Suppressor macrophage treated with lipopolysaccharide for 4 hours (primary cell): ENCODE measurements at regions not wholly inside any gene's neighbourhood (a gene's known extent, or its start where the extent isn't known, plus 50 kb on each side); places are given as distances from the start of the nearest gene placed in this dataset.
A peak's percentile ranks its signal among the peaks of the same experiment; 100 is the strongest.
"Not testable (repeated sequence)": the region's sequence is repeated elsewhere in the genome, so short reads cannot be mapped to it uniquely, and the experiment has no call there.

Experiments used
- DNase-seq: peaks from one replicate; pipeline ENCODE4 v3.0.0-alpha.2; 2020

DNA sequence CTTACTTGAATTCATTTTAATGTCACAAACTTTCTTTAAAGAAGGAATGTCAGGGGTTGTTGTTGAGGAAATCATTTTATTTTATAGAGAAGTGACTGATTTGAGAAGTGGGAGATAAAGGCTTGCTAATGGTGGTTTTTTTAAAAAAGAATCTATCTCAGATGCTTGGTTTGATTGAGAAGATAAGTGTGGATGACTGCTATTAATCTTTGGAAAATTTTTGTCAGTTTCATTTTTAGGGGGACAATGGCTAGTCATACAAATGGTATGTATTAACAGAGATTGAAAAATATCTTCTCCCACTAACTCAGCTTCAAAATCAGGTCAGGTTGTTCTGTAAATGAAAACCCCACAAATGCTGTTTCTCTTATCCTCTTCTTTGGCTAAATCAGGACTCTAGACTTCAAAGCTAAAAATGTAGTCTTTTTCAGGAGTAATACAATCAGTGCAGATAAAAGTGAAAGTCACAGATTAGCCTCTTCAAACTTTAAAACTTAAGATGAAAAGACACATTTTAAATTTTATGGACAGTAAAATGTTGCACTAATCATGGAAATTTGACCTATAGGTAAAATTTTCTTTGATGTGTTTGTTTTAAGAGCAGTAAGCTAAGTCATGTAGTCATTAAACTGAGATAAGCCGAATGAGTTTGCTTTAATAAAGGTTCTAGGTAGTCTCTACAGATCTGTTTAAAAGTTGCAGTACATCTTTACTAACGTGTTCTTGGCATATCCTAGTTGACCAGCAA is 674.2 kb upstream of the VRK2 start:
- DNase-seq = no peak

DNA sequence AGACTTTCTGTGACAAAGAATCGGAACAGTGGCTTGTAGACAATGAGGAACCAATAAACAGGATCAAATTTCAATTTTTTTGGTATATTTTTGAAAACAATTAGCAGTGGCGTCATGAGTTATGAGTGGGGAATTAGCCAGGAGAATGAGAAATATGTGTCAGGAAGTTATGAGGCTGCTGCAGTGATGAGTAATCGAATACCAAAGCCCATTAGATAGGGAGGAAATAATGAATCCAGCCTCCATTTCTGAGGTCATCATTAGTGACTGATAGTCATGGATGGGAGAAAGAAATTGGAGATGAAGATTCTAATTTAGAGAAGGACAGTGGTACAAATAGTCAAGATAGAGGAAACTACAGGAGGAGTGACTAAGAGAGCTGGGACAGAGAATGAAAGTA is 673.1 kb upstream of the VRK2 start:
- DNase-seq = peak; percentile 31

DNA sequence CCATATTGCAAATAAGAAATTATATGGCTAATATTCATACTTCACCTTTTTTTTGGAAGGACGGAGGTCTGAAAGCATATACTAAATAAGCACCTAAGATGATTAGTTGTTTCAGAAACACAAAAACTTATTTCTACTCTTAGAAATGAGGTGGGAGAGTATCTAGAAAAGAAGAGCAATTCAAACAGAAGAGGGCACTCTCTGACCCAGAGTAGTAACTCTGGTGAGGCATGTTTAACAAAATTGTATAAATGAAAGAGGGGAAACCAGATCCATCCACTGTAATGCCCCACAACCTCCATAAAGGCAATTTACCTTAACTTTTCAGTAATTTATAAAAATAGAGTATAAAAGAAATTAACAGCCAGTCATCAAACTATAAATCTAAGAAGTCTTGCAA is 669.6 kb upstream of the VRK2 start:
- peak; percentile 48 for DNase-seq

DNA sequence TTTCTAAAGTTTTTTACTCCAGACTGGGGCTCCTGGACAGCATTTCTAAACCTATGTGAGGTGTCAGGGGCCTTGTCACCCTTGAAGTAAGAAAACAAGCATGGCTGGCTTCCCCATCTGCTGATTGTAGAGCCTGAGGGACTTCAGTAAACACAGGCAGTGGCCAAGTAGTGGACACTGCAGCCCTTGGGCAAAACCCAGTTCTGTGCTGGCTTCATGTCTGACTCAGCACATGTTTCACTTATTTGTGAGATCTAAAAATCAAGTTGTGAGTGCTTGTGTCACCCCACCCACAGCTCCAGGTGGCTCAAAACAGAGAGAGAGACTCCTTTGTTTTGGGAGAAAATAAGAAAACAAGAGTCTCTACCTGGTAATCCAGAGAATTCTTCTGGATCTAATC is 660.3 kb upstream of the VRK2 start:
- no peak for DNase-seq

DNA sequence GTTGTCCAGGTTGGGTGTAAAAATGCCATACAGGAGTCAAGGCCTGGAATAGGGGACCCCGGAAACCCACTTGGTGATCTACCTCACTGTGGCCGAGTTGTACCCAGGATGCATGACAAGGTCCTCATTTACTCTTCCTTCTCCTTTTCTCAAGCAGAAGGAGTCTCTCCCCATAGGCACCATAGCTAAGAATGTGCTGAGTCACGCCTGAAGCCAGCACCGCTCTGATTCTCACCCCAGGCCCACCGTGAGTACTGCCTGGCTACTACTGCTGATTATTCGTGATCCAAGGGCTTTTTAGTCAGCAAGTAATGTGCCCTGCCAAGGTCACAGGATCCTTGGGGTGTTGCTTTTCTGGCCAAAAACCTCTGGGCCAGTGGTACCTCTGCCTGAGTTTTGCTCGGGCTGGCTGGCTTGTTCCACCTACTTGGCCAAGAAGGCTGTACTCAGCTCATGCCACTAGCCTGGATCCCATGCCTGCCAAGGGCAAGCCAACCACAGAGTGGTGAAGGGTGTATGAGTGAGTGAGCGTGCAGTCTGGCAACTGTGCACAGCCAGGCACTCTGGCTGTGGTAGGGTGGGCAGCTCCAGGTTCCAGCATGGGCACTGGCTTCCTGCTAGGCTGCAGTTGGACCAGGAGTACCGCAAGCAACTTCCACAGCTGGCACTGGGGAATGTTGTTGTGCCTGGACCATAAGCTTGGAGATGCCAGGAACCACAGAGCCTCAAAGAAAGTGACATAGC is 650.1 kb upstream of the VRK2 start:
- DNase-seq = peak; percentile 28

DNA sequence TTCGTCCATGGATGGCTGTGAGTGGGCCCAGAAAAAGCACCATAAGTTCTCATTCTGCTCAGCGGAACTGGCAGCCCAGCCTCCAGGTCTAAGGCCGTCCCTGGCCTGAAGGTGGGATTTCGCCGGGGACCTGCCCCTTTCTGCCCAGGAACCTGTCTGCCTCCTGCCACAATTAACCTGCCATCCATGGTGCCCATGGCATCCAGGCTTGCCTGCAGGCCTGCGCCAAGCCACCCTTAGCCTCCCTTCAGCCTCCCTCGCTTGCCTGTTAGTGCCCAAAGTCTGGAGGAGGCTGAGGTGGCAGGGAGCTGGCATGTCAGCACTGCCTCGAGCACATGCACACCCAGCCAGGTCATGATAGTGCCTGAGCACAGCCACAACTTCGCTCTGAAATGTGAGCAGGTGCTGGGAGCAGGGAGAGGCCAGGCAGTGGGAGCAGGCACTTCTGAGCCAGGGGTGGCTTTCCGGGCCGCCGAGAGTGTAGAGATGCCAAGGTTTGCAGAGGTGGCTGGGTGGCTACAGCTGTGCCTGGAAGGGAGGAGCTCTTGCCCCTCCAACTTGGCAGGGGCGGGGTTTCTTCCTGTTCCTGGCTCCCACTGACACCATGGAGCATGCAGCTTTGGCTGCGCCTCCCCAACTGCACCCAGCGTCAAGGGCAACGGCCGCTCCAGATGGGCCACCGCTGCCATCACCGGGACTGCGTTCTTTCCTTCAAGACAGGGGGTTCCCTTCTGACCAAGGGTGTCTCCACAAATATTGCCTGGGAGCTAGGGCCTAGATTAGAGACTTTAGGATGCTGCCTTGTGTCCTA is 648.9 kb upstream of the VRK2 start:
- DNase-seq = no peak

DNA sequence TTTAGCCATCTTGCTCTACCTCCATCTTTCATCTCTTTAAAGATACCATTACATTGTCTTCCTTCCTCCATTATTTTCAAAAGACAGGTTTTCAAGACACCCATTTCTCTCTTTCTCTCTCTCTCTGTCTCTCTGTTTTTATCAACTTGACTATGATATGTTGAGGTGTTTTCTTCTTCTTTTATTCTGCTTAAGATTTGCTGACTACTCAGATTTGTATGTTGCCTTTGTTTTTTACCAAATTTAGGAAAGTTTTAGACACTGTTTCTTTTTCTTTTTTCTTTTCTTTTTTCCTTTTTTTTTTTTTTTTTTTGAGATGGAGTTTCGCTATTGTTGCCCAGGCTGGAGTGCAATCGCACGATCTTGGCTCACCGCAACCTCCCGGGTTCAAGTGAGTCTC is 647.5 kb upstream of the VRK2 start:
- no peak for DNase-seq

DNA sequence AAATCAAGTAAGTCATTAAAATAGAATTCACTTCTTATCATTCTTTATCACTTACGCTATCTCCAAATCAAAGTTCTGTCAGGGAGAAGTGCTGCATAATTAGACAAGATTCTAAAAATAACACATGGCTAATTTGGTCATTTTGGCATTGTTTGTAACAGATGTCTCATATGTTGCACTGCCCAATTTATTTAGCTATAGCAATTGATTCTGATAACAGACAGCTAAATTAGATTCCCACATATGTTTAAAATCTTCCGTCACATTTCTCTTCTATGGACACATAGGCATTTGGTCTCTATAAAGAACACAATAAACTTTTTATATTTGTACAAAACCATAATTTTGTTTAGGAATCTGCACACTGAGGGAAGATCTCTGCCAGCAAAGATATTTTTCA is 644.5 kb upstream of the VRK2 start:
- DNase-seq = no peak

DNA sequence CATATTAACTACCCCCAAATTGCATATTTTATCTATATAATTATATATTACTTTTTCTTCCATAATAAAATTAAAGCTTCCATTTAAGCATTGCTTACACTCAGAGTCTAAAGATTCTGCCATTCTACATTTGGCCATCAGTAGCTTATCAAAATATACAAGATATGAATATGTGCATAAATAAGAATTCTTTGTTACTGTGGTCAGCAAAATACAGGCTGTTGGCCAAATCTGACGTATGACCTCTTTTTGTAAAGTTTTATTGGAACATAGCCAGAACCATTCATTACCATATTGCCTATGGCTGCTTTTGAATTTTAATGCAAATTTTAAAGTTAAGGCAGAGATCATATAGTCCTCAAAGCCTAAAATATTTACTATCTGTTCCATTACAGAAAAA is 643.9 kb upstream of the VRK2 start:
- no peak for DNase-seq

DNA sequence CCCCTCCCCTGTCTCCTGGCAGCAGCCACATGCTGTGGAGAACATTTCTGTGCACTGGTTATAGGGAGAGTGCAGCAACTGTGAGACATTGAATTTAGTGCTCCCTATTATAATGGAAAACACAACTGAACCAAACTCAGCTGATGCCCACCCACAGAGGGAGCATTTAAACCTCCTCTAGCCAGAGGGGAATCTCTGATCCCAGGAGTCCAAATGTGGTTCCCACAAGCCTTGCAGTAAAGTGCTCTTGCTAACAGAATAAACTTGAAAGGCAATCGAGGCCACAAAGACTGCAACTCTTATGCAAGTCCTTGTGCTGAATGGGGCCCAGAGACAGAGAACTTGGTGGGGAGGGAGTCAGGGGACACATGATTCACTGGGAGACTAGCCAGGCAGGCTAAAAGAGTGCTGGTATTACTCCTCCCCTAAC is 638.8 kb upstream of the VRK2 start:
- no peak for DNase-seq

DNA sequence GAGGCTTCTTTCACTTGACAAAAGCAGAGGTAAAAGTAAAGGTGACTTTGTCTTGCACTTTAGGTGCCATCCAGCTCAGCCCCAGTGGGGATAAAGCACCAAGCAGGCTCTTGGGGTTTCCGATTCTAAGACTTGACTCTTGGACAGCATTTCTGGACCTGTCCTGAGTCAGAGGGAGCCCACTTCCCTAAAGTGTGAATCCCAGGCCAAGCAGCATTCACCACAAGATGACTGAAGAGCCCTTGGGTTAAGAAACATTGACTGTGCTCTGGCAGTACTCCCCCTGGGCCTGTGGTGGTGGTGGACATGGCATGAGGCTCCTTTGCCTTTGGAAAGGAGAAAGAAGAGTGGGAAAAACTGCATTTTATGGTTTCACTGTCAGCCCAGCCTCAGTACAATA is 638.0 kb upstream of the VRK2 start:
- DNase-seq = peak; percentile 67

DNA sequence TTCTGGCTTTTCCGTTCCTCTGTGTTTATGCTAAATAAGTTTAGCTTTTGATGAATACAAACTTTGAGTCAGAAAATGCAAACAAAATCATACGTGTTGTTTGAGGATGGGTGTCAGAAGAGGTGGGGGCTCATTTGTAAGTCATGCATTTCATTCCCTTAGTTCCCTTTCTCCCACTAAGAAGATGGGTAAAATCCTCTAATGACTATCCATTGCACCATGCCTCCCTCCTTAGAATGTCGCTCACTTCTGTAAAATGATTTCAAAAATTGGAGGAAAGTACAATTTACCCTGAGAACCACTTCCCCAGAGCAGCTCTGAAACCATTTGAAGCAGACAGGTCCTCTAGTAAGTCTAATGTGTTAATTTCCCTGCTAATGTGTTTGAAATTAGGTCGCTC is 629.6 kb upstream of the VRK2 start:
- peak; percentile 67 for DNase-seq

DNA sequence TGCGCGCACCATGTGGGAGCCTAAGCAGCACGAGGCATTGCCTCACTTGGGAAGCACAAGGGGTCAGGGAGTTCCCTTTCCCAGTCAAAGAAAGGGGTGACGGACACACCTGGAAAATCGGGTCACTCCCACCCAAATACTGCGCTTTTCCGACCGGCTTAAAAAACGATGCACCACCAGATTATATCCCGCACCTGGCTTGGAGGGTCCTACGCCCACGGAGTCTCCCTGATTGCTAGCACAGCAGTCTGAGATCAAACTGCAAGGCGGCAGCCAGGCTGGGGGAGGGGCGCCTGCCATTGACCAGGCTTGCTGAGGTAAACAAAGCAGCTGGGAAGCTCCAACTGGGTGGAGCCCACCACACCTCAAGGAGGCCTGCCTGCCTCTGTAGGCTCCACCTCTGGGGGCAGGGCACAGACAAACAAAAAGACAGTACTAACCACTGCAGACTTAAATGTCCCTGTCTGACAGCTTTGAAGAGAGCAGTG is 627.7 kb upstream of the VRK2 start:
- not testable (repeated sequence) for DNase-seq

DNA sequence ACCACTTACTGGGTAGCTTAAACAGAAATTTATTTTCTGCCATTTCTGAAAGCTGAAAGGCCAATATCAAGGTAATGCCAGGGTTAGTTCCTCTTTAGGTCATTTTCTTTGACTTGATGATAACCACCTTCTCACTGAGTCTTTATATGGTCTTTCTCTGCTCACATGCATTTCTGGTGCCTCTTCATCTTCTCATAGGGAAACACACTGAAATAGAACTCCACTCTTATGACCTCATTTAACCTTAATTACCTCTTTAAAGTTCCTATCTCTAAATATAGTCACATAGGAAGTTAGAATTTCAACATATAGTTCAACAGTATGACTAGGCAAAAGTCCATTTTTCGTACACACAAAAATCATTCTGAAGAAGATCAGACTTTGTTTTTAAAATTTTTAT is 616.8 kb upstream of the VRK2 start:
- DNase-seq = peak; percentile 38

DNA sequence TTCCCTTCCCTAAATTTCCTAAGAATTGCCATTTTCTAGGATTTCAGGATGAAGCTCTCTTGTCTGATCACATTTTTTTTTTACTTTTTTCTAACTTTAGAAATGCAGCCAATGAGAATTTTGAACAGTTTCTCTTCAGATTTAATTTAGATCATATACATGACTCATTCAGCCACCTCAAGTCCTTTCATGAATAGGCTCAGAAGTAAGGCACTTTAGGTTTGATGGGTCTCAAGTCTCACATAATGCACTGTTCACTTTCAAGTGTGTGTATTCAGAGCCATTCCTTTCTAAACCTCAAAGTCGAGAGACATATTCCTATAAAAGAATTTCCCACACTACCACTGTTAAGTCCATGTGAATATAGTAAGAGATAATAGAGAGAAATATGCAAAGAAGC is 614.1 kb upstream of the VRK2 start:
- no peak for DNase-seq

DNA sequence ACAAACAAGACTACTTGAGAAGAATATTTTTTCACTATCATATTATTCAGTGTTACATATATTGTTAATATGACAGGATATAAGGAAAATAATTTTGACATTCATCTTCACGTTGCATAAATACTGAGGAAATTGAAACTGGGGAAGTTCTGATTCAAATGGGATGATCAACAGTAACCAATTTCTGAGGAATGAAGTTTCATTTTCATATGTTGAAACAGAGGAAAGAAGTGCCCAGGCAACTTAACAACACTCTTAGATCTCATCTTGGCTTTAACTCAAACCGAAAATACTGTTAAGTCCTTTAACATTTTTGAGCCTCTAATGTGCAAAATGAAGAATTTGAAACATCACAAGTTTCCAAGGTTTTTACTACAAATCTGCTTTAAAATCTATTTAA is 612.2 kb upstream of the VRK2 start:
- DNase-seq = peak; percentile 89

DNA sequence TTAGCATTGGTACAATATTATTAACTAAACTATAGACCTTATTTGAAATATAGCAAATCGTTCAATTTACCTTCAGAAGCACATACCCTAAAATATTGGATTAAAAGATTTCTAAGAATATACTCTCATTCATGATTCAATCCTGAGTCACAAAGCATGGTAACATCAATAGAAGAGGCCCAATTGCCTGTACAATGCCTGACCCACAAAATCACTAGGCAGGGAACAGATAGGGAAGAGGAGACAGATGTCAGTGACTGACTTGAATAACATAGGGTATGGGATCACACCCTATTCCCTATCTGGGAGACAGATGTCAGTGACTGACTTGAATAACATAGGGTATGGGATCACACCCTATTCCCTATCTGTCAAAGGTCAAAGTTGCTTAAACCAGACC is 611.6 kb upstream of the VRK2 start:
- DNase-seq = peak; percentile 66

DNA sequence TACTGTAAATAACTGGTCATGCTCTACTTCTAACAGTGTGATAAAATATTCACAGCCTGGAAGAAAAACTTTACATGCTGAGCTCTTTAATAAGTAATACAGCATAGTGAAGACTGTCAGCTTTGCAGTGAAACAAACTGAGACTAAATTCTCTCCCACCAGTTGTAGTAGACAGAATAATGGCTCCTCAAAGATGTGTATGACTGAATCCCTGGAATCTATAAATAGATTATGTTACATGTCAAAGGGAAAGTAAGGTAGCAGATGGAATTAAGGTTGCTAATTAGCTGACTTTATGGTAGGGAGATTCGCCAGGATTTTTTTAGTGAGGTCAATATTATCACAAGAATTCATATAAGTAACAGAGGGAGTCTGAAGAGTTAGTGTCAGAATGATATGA is 609.5 kb upstream of the VRK2 start:
- DNase-seq = no peak

DNA sequence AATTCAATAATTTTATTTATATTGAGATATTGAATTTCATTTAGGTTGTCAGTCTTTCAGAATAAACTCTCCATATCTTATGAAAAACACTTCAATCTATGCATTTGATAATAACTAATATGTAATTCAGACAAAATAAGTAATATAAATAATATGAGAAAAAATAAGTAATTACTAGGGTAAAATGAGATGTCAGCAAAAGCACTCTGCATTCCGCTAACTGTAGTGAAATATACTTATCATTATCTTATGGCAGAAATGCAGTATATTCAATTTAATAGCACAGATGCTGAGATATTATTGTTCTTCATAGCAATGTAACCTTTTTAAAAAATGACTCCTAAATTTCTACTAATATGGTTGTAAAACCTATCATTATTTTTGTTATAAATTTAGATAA is 606.2 kb upstream of the VRK2 start:
- DNase-seq = no peak

DNA sequence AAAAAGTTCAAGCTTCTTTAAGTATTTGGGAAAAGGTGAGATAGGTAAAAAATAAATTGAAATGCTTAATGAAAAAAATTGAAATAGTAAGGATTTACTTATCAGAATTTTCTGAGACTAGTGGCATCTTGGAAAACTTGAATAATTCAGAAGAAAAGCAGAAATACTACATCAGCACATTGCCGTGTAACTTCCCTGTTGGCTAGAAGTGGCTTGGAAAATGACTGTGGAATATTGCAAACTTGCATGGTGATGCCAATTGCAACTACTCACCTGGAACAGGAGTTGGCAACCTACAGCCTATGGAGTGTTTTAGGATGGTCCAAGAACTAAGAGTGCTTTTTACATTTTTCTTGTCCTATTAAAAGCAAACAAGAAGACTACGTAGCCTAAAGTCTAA is 603.5 kb upstream of the VRK2 start:
- DNase-seq = peak; percentile 32

DNA sequence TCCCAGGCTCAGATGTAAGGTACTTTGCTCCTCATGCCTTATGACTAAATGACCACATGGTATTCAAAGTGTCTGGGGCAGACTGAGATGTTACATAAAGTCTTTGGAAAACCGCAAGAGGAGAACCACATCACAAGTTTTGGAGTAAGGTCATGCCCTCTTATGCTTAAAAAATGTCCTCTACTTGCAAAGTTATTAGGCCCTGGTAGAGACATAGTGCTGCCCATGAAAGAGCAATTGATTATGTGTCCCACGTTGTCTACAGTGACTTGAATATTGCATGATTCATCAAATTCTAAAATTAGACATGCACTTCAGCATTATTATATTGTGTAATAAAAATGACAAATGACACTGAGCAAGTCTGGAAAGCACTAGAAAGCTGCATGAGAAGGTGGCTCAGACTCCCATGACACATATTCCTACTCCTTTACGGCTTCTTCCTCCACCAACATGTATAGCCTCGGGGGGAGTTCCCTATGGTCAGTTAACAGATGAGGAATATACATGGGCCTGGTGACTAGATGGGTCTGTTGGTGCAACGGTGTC is 602.6 kb upstream of the VRK2 start:
- peak; percentile 93 for DNase-seq

DNA sequence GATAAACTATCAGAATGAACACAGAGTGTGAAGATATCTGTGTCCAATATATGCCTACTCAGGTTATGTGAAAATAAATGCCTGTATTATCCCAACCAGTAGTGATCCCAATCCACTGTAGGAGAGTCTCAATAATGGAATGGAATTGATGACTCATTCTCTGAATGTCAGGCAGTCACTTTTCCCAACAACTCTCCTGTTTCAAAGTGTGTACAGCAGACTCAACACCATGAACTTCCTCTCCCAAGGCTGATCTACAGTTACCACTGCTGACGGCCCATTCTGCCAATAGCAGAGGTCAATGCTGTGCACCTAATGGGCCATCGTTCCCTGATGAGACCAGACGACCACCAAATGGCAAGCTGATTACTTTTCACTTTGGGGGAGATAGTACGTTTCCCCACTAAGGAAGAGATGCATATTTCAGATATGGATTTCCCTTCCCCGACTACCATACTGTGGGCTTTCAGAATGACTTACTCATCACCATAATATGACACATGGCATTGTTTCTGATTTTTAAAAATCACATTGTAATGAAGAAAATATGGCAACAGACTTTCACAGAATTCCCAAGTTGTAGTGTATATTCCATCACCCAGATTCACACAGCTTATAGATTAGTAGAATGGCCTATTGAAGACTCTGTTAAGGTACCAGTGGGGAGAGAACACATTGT is 601.7 kb upstream of the VRK2 start:
- peak; percentile 43 for DNase-seq

DNA sequence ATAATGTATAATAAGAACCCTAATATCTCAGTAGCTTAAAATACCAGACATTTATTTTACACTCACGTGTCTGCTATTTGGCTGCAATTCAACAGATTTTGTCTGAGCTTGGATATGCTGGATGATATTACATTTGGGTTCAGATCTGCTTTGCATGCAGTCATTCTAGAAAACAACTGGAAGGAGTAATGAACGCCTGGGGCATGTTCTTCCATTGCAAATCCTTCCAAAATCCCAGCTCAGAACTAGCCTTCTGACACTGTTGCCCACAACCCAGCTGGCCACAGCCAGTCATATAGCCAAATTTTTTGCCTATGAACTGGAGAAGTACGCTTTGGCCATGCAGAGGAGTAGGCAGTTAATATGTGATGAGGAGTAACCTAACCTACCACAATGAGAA is 597.8 kb upstream of the VRK2 start:
- DNase-seq = no peak
